ENCODE measurements at regions not wholly inside any gene's neighbourhood (a gene's known extent, or its start where the extent isn't known, plus 50 kb on each side); places are given as distances from the start of the nearest gene placed in this dataset.

- H3K36me3 Mint-ChIP-seq (ENCODE audit: low read depth) = no peaks in the 10 kb centered on the region
- Histone ChIP-seq H3K9me3 (ENCODE audit: control insufficient read depth in 1 of 2, insufficient read depth in 1 of 2, low read length in 2 of 2) (no peaks in the 10 kb centered on the region), H3K27ac (ENCODE audit: low read depth in 1 of 2, low read length in 2 of 2) (no peak overlapping the region), H3K4me1 (ENCODE audit: insufficient read depth, low read length) (no peaks in the 10 kb centered on the region), H3K4me3 (ENCODE audit: low read length) (no peak overlapping the region), H3K27me3 (ENCODE audit: control insufficient read depth in 1 of 2, insufficient read depth in 2 of 2, low read length in 2 of 2) (peaks cover 16 to 19% of the 10 kb centered on the region in 2 experiments), H3K36me3 (ENCODE audit: insufficient read depth, low read length) (no peaks in the 10 kb centered on the region)
- H3K27me3 Mint-ChIP-seq = peaks cover 30% of the 10 kb centered on the region
- ATAC-seq (ENCODE audit: poor library complexity) = no peak
- ChIA-PET CTCF (no interaction called here), POLR2A (no interaction called here)
- H3K9me3 Mint-ChIP-seq = no peaks in the 10 kb centered on the region
- no peak for DNase-seq
- no peaks in the 10 kb centered on the region for H3K4me1 Mint-ChIP-seq (ENCODE audit: low read depth)
- H3K4me3 Mint-ChIP-seq = no peak overlapping the region
- intact Hi-C loops (cut with DNase I, micrococcal nuclease) = no loop called here
- no peak overlapping the region for H3K27ac Mint-ChIP-seq
- TF ChIP-seq CTCF (IDR thresholded peaks at IDR 0.05) = no peak
These were observed 76.7 kb upstream of the CASZ1 start for GRCh38 chr1:10873189-10873588.

- H3K4me1 ChIP-seq (ENCODE audit: insufficient read depth, low read length) = no peaks in the 10 kb centered on the region
- DNase-seq (no peak), ATAC-seq (ENCODE audit: poor library complexity) (no peak)
- no peak overlapping the region for H3K27ac ChIP-seq (ENCODE audit: low read depth in 1 of 2, low read length in 2 of 2)
- no peaks in the 10 kb centered on the region for H3K36me3 ChIP-seq (ENCODE audit: insufficient read depth, low read length)
- Mint-ChIP-seq H3K4me3 (no peak overlapping the region), H3K36me3 (ENCODE audit: low read depth) (no peaks in the 10 kb centered on the region), H3K27ac (no peak overlapping the region), H3K4me1 (ENCODE audit: low read depth) (no peaks in the 10 kb centered on the region), H3K27me3 (peaks cover 21% of the 10 kb centered on the region), H3K9me3 (no peaks in the 10 kb centered on the region)
- ChIA-PET POLR2A (no interaction called here), CTCF (no interaction called here)
- H3K27me3 ChIP-seq (ENCODE audit: control insufficient read depth in 1 of 2, insufficient read depth in 2 of 2, low read length in 2 of 2) = peaks cover 7 to 8% of the 10 kb centered on the region in 2 experiments
- no peaks in the 10 kb centered on the region for H3K9me3 ChIP-seq (ENCODE audit: control insufficient read depth in 1 of 2, insufficient read depth in 1 of 2, low read length in 2 of 2)
- H3K4me3 ChIP-seq (ENCODE audit: low read length) = no peak overlapping the region
- intact Hi-C loops (cut with DNase I, micrococcal nuclease) = no loop called here
- no peak for TF ChIP-seq CTCF (IDR thresholded peaks at IDR 0.05)
These were observed 77.9 kb upstream of the CASZ1 start for GRCh38 chr1:10874351-10874750.

- no peaks in the 10 kb centered on the region for H3K27me3 Mint-ChIP-seq
- Histone ChIP-seq H3K9me3 (ENCODE audit: control insufficient read depth in 1 of 2, insufficient read depth in 1 of 2, low read length in 2 of 2) (no peaks in the 10 kb centered on the region), H3K4me1 (ENCODE audit: insufficient read depth, low read length) (no peaks in the 10 kb centered on the region), H3K4me3 (ENCODE audit: low read length) (no peak overlapping the region), H3K27ac (ENCODE audit: low read depth in 1 of 2, low read length in 2 of 2) (no peak overlapping the region), H3K36me3 (ENCODE audit: insufficient read depth, low read length) (no peaks in the 10 kb centered on the region), H3K27me3 (ENCODE audit: control insufficient read depth in 1 of 2, insufficient read depth in 2 of 2, low read length in 2 of 2) (no peaks in the 10 kb centered on the region)
- H3K9me3 Mint-ChIP-seq = no peaks in the 10 kb centered on the region
- ATAC-seq (ENCODE audit: poor library complexity) (no peak), DNase-seq (no peak)
- no peak overlapping the region for H3K27ac Mint-ChIP-seq
- no peaks in the 10 kb centered on the region for H3K36me3 Mint-ChIP-seq (ENCODE audit: low read depth)
- intact Hi-C loops (cut with DNase I, micrococcal nuclease) = no loop called here
- POLR2A ChIA-PET = no interaction called here
- H3K4me1 Mint-ChIP-seq (ENCODE audit: low read depth) = no peaks in the 10 kb centered on the region
- H3K4me3 Mint-ChIP-seq = no peak overlapping the region
- CTCF ChIA-PET = no interaction called here
- TF ChIP-seq CTCF (IDR thresholded peaks at IDR 0.05) = no peak
These were observed 81.4 kb upstream of the CASZ1 start for GRCh38 chr1:10877894-10878293.

All from CD4-positive, alpha-beta T cell (primary cell).